ENCODE measurements at regions not wholly inside any gene's neighbourhood (a gene's known extent, or its start where the extent isn't known, plus 50 kb on each side); places are given as distances from the start of the nearest gene placed in this dataset.

DNA sequence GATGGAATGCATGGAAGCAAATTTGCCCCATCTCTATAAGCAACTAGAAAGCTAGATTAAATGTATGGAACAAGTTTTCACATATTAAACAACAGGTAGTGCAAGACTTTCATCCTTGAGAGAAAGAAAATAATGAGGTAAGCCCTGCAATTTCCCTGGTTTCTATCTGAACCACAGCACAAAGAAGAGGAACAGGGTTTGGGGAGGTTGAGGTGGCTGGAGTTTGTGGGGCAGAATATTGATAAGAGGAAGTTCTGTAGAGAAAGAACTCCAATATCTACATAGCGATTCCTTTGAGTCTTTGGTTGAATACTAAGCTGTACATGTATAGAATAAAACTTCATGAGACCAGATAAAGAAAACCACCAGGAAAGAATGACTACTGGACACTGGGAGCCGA, 96.3 kb upstream of the CCND2 start:
- Mint-ChIP-seq H3K4me3 (no peak overlapping the region), H3K27me3 (no peaks in the 10 kb centered on the region)
- CTCF ChIA-PET = interaction anchor here (1.0 to 3.3 kb wide), 4 partner anchors 12 to 70 kb away, joined by 3 to 10 read pairs (median 3); no protein-coding TSS in a partner anchor

DNA sequence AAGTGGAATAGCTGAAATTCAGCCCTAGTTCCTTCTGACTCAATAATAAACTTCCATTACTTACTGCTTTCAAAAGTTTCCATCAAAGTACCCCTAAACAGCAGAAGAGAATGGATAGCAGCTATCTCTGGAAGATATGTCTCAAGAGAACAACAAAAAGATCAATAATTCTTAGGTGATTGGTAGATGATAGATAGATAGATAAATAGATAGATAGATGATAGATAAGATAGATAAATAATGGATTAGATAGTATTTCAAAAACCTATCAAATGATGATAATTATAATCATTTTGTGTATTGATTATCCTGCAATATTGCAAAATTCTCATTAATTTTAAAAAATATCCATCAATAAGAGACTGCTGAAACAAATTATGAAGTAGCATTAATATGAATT, 97.4 kb upstream of the CCND2 start:
- H3K4me1 Mint-ChIP-seq (ENCODE audit: low read depth) = peaks cover 20% of the 10 kb centered on the region
- CTCF ChIA-PET = interaction anchor here (1.2 to 3.3 kb wide), 2 partner anchors 18 to 32 kb away, joined by 3 to 10 read pairs; no protein-coding TSS in a partner anchor

More for the DNA sequence above, 96.3 kb upstream of the CCND2 start:
- DNase-seq (no peak), ATAC-seq (no peak)
- TF ChIP-seq, protein P1, sequence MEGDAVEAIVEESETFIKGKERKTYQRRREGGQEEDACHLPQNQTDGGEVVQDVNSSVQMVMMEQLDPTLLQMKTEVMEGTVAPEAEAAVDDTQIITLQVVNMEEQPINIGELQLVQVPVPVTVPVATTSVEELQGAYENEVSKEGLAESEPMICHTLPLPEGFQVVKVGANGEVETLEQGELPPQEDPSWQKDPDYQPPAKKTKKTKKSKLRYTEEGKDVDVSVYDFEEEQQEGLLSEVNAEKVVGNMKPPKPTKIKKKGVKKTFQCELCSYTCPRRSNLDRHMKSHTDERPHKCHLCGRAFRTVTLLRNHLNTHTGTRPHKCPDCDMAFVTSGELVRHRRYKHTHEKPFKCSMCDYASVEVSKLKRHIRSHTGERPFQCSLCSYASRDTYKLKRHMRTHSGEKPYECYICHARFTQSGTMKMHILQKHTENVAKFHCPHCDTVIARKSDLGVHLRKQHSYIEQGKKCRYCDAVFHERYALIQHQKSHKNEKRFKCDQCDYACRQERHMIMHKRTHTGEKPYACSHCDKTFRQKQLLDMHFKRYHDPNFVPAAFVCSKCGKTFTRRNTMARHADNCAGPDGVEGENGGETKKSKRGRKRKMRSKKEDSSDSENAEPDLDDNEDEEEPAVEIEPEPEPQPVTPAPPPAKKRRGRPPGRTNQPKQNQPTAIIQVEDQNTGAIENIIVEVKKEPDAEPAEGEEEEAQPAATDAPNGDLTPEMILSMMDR (IDR thresholded peaks at IDR 0.05) = no peak
- no peaks in the 10 kb centered on the region for H3K36me3 Mint-ChIP-seq (ENCODE audit: low read depth)
- peaks cover 20% of the 10 kb centered on the region for H3K4me1 Mint-ChIP-seq (ENCODE audit: low read depth)
- POLR2A ChIA-PET = interaction anchor here (1.1 to 1.9 kb wide), 3 partner anchors 12 to 95 kb away, joined by 3 to 9 read pairs (median 3); no protein-coding TSS in a partner anchor
- H3K27ac Mint-ChIP-seq = no peak overlapping the region
- intact Hi-C loops (cut with micrococcal nuclease) = no loop called here
- peaks cover 1% of the 10 kb centered on the region for H3K9me3 Mint-ChIP-seq

DNA sequence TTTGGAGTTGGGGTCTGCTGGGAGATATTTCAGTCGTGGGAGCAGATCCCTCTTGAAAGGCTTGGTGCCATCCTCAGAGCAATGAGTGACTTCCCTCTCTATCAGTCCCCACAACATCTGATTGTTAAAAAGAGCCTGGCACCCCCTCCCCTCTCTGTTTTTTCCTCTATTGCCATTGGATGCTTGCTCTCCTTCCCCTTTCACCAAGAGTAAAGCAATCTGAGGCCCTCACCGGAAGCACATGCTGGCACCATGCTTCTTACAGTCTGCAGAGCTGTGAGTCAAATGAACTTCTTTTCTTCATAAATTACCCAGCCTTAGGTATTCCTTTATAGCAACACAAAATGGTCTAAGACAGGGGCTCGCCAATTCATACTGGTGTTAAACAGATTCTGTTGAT, 99.1 kb upstream of the CCND2 start:
- Mint-ChIP-seq H3K4me3 (no peak overlapping the region), H3K4me1 (ENCODE audit: low read depth) (peaks cover 28% of the 10 kb centered on the region), H3K9me3 (peaks cover 1% of the 10 kb centered on the region), H3K27ac (no peak overlapping the region), H3K36me3 (ENCODE audit: low read depth) (no peaks in the 10 kb centered on the region), H3K27me3 (no peaks in the 10 kb centered on the region)
- ChIA-PET CTCF (interaction anchor here (1.0 kb wide), 1 partner anchor 32 kb away, joined by 3 read pairs; no protein-coding TSS in a partner anchor), POLR2A (interaction anchor here (1.0 to 3.0 kb wide), 2 partner anchors 10 to 41 kb away, joined by 3 to 13 read pairs; no protein-coding TSS in a partner anchor)
- no peak for ATAC-seq
- TF ChIP-seq, protein P1 (IDR thresholded peaks at IDR 0.05) = no peak
- no peak for DNase-seq
- intact Hi-C loops (cut with micrococcal nuclease) = no loop called here

More for the DNA sequence above, 97.4 kb upstream of the CCND2 start:
- intact Hi-C loops (cut with micrococcal nuclease) = no loop called here
- H3K4me3 Mint-ChIP-seq = no peak overlapping the region
- DNase-seq (no peak), ATAC-seq (no peak)
- H3K27ac Mint-ChIP-seq = no peak overlapping the region
- H3K9me3 Mint-ChIP-seq = peaks cover 1% of the 10 kb centered on the region
- TF ChIP-seq, protein P1 (IDR thresholded peaks at IDR 0.05) = no peak
- H3K27me3 Mint-ChIP-seq = no peaks in the 10 kb centered on the region
- POLR2A ChIA-PET = no interaction called here
- no peaks in the 10 kb centered on the region for H3K36me3 Mint-ChIP-seq (ENCODE audit: low read depth)

DNA sequence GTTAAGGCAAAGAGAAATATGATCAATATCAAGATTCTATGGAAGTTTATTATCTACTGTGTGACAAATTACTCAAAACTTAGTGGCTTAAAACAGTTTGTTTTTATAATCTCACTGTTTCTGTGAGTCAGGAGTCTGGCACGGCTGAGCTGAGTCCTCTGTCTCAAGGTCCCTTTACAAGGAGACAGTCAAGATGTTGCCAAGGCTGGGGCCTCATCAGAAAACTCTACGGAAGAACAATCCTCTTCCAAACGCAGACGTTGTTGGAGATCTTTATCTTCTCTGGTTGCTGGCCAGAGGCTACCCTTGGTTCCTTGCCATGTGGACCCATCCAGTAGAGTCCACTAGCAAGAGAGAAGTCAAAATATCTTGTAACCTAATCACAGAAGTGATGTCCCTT, 100.6 kb upstream of the CCND2 start:
- TF ChIP-seq, protein P1 (IDR thresholded peaks at IDR 0.05) = no peak
- ATAC-seq (no peak), DNase-seq (no peak)
- no peak overlapping the region for H3K4me3 Mint-ChIP-seq
- intact Hi-C loops (cut with micrococcal nuclease) = no loop called here
- H3K9me3 Mint-ChIP-seq = no peaks in the 10 kb centered on the region
- H3K27ac Mint-ChIP-seq = no peak overlapping the region
- no peaks in the 10 kb centered on the region for H3K36me3 Mint-ChIP-seq (ENCODE audit: low read depth)
- CTCF ChIA-PET = interaction anchor here (1.5 kb wide), 1 partner anchor 8 kb away, joined by 3 read pairs; no protein-coding TSS in a partner anchor
- H3K27me3 Mint-ChIP-seq = peaks cover 3% of the 10 kb centered on the region
- POLR2A ChIA-PET = interaction anchor here (3.0 kb wide), 1 partner anchor 9 kb away, joined by 13 read pairs; no protein-coding TSS in a partner anchor
- H3K4me1 Mint-ChIP-seq (ENCODE audit: low read depth) = peaks cover 19% of the 10 kb centered on the region

DNA sequence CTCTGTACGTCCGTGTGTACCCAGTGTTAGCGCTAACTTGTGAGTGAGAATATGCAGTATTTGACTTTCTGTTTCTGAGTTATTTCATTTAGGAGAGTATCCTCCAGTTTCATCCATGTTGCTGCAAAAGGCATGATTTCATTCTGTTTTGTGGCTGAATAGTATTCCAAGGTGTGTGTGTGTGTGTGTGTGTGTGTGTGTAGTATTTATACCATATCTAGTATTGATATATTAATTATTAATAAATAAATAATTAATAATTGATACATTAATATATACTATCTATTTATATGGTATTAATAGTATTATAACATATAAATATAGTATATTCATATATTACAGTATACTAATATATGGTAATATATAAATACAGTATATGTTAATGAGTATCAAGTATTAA, 101.8 kb upstream of the CCND2 start:
- intact Hi-C loops (cut with micrococcal nuclease) = no loop called here
- peaks cover 3% of the 10 kb centered on the region for H3K27me3 Mint-ChIP-seq
- peaks cover 14% of the 10 kb centered on the region for H3K4me1 Mint-ChIP-seq (ENCODE audit: low read depth)
- DNase-seq (no peak), ATAC-seq (no peak)
- no peaks in the 10 kb centered on the region for H3K36me3 Mint-ChIP-seq (ENCODE audit: low read depth)
- no peaks in the 10 kb centered on the region for H3K9me3 Mint-ChIP-seq
- TF ChIP-seq, protein P1 (IDR thresholded peaks at IDR 0.05) = no peak
- no peak overlapping the region for H3K4me3 Mint-ChIP-seq
- ChIA-PET CTCF (no interaction called here), POLR2A (no interaction called here)
- no peak overlapping the region for H3K27ac Mint-ChIP-seq

Data from activated CD8-positive, alpha-beta T cell treated with anti-CD3 and anti-CD28 coated beads for 36 hours (primary cell).